DMS153 treated with DMSO at 0.1 percent for 48 hours (cell line): ENCODE measurements at regions not wholly inside any gene's neighbourhood (a gene's known extent, or its start where the extent isn't known, plus 50 kb on each side); places are given as distances from the start of the nearest gene placed in this dataset.

Experiments used
- DNase-seq: peaks from one replicate; lab custom pipeline; 2025; ENCODE audit not compliant: unreplicated experiment; lab: John Stamatoyannopoulos, UW

DNA sequence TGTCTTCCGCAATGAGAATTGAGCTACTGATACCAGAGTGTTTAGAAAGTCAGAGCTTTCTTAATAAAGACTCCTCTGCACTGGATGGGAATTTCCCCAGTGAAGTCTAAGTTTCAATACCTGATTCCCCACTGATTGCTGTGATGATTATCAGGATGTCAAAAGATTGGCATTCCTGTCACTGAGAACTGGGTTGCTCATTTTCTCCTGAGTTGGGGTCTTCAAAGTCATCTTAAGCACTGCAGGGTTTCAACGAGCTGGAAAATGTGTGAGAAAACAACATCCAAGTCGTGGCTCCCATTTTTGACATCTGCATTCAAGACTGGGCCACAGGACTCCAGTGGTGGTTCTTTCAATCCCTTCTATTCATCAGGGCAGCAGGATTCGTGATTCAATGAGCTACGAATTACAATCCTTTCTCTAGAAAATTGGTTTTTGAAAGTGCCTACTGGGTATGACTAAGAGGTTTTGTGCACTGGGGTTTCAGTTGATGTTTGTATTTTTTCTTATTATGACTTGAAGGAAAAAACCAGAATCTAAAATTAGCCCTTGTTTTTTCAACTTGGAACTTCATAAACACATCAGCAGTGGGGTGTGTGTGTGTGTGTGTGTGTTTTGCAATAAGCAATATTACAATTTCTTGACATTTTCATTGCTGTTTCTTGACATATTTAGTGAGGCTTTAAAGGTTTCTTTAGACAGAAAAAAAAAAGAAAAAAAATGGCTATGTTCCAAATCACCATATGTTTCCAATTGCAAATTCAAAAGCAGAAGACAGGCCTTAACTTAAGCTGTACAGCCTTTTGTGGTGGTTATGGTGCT lies 233.0 kb downstream of the FAM76B start:
- DNase-seq, result no peak

DNA sequence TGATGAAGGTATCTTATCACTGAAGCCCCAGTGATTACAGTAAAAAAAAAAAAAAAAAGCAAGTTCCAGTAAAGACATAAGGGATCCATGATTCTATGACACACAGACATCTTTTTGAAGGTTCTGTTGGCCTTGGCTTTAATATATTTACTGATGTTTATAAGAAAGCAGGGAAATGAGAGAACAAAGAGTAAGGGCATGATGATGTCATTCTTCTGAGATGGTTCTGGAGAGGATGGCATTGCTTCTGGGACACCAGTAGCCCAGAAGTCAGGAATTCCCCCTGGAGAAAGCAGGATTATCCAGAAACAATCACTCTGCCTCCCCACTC lies 233.6 kb downstream of the FAM76B start:
- DNase-seq, result no peak

DNA sequence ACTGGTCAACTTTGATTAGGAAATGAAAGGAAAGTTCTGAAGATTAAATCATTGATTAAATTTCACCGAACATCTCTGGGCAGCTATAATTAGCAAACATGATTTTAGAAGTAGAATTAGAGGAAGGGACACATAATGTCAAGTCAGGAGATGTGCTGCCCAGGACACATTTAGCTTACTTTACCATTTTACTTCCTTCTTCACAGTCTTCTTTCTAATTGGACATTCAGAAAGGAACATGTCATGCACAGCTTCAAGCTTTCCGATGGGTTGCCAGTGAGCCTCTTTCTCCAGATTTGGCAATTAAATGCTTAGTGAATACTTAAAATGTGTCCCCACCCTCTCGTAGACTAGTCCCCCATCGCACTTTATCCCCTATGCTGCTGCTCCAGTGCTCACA lies 234.7 kb downstream of the FAM76B start:
- DNase-seq, result no peak

DNA sequence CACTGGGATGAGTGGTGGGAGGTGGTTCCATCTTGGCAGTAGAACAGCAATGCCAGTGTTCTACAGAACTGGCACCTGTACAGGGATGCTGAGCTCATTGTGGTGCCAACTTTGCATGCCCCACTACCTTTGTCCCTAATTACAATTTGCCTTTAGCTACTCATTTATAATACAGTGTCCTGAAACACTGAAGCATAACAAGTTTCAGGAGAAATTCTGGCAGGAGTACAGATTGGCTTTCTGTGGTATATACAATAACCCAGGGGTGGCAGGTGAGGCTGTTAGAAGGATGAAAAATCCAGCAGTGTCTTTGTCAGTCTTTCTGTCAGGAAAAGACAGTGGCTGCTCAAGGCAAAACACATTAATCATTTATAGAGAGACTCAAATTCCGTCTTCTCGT lies 240.3 kb downstream of the FAM76B start:
- no peak for DNase-seq

DNA sequence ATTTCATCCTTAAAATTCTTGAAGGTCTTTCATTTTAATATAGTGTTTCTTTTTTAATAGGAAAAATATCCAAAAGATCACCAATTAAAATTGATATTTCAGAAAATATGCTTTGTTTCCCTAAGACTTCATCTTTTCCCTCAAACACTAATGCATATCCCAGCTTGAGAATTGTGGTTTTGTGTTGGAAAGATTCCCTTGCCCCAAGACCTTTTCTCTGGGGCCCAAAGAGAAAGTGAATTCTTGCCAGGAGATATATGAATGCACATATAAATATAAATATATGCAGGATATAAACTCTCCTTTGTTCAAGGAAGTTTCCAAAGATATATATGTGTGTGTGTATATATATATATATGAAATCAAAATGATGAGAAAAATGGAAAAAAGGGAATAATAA lies 241.2 kb downstream of the FAM76B start:
- no peak for DNase-seq

DNA sequence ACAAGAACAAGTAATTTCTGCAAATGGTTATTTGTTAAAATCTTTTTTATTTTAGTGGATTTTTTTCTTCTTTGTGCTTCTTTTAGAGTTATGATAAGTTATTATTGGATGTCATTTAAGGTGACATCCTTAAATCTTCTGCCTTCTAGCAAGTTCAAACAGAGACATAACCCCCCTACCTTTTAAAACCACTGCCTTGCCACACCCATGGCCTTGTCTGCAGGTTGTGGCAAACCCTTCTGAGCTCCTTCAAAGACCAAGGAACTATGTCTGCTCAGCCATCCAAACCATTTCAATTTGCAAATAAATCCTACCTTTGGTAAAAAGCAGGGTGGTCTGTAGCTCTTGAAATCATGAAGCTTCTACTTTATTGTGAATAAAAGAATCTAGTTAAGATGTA lies 241.6 kb downstream of the FAM76B start:
- no peak for DNase-seq

DNA sequence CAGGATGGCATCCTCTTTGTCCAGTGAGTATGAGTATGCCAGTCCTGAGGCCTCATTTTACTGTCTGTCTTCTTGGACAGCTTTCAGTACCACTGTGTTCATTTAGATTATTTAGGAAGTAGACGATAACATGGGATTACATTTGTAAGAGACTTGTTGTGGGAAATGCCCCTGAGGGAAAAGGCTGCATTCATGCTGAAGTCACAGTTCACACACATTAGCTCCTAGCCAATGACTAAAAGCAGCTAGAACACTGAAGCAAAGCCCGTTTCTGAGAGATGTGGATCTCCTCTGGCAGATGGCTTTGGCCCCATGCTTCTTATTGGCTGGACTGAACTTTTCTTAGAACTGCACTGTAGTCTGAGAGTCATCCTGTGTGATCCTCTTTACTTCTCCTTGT lies 242.4 kb downstream of the FAM76B start:
- DNase-seq, result no peak

DNA sequence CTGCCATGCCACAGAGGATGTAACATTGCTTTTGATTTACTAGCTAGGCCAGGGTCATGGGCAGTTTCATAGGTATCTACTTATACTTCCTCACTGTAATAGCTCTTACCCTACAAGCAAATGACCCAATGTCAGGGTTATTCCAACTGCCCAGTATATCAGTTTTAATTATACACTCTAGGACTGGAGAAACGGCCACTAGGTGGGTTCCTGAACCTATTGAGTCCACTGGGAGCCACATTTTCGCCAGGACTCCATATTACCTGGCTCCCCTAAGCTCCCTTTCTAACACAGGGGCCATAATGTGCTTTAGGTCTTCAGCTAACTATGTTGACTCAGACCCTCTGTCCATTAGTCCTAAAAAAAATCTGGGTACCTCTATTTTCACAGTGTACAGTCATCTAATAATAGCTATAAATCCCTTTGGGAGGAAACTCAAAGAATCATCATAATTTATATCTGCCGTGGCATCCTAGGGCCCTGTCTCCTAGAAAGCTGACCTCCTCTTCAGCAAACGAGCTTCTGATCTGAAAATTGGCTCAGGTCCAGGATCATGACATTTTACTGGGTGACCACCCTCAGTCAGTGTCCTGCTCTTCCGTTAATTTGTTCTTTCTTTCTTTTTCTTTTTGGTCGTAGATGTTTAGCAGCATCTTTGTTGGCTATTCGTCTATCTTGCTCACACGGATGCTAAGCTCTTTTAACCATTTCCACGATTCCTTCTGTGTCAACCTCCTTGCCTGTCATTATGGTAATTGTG lies 244.3 kb downstream of the FAM76B start:
- DNase-seq, result no peak

DNA sequence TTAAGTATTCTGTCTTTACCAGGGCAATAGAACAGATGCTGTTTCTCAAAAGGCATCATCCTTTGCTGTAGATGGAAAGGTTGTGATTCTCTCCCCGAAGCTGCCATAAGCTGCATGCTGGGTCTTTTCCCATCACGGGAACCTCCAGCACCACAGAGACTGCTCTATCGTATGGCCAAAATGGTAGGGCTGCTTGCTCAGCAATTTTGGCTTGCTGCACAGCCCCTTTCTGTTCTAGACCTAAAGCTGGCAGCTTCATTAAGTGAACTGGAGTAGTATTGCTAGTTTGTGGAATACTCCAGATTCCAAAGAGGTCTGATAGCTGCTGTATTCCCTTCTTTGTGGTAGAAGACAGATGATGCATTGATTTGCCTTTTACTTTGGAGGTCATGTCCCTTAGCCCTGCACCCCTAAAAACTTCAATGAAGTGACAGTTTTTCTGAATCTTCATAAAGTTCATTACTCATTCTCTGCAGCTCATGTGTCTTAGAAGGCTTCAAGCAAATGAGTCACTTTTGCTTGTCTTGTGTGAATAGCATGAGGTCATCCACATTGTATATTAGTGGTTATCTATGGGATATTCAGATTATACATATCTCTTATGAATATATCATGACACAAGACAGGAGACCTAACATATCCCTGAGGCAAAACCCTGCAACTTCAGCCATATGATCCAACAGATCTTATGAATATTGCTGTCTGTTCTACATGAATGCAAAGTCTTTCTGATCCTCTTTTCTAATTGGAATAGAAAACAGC lies 245.3 kb downstream of the FAM76B start:
- DNase-seq, result no peak

DNA sequence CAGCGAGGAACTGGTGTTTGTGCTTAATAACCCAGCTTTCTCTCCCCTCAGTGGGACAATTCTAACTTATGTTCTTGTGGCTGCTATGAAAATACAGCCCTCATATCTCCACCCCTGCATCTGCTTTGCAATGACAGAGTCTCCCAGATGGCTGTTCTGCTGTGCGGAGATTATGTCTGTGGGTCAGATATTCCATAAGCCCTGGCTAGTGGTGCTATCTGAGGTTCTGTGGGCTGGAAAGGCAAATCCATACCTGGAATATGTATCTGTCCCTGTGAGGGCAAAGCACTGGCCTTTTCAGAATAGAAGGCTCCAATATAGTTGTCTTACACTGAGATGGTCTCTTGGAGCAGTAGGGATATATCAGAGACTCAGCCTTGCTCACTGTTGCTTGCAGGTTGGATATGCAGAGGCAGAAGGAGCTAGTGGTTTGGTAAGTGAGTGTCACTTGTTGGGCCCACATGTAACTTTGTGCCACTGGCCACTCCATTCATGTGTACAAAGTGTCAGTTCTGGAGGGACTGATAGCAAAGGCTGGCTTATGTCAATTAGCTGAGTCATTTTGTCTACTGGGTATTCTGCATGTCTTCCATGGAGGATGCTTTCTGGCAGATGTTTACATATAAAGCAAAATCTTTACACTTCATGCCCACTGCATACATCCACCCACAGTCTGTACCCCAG lies 246.6 kb downstream of the FAM76B start:
- no peak for DNase-seq

DNA sequence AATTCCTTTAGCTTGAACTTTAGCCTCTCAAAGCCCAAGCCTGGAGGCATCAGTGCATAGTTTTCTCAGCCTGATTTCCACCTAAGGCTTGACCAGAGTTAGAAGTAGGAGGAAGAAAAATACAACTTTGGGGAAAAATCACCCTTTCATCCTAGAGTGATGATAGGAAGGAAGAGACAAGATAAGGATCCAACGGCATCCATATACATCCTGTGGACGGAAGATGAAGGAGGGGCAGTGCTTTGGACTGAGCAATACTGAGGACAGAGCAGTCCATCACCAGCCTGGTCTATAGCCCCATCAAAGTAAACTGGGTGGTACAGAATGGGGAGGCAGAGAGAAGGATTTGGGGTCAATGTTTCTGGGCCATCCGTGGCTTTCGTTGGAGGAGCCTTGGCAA lies 247.9 kb downstream of the FAM76B start:
- no peak for DNase-seq

DNA sequence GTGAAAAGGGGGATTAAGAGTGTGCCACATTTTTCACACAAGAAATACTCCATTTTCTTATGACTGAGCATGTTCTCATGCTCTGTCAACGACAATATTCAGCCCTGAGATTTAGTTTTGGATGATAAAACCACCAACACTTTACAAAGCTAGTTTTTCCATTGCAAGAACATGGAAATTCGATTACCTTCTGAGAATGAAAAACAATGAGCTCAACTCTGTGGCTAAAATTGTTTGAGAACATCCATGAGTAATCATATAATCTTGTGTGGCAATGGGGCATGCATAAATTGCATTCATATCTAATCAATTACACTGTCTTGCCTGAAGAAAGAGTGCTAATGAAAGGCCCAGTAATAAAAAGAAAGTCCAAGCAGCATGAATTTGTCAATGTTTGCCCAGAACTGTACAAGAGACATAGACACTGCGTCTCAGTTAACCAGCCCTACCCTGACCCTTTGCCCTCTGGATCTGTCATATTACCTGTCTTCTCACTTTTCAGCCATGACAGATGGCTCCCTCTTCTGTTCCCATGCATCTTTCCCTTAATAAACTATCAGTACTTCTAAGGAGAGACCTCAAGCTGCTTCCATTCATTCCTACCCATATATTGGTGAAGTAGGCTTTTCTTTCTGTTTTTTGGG lies 253.4 kb downstream of the FAM76B start:
- DNase-seq, result no peak

DNA sequence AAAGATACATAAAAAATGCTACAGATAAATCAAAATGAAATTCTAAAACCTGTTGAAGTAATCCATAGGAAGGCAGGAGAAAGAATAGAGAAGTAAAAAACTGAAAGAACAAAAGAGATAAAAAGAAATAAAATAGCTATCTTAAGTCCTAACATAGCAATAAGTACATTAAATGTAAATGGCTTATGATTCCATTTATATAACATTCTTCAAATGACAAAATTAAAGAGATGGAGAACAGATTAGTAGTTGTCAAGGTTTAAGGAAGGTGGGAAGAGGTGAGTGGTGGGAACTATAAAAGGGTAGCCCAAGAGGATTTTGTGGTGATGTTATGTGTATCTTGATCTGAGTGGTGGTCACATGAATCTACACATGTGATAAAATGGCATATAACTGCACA lies 254.8 kb downstream of the FAM76B start:
- no peak for DNase-seq

DNA sequence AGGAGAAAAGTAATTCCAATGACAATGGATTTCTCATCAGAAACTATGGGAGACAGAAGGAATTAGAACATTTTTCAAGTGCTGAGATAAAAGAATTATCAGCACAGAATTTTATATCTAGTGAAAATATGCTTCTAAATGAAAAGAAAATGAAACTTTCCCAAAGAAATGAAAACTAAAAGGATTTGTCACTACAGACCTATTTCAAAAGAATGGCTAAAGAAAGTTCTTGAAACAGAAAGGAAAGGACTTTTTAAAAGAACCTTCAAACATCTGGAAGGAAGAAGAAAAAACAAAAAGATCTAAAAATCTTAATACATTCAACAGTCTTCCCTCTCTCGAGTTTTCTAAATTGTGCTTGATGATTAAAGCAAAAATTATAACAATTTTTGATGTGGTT lies 255.4 kb downstream of the FAM76B start:
- DNase-seq, result no peak

DNA sequence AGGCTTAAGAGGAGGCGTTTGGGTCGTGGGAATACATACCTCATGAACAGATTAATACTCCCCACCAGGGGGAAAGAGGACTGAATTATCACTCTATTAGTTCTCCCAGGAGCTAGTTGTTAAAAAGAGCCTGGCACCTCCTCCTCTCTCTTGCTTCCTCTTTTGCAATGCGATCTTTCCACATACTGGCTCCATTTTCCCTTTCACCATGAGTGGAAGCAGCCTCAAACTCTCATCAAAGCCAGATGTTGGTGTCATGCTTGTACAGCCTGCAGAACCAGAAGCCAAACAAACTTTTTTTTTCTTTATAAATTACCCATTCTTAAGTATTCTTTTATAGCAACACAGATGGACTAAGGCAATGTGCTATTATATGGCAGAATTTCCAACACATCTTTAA lies 258.5 kb downstream of the FAM76B start:
- no peak for DNase-seq

DNA sequence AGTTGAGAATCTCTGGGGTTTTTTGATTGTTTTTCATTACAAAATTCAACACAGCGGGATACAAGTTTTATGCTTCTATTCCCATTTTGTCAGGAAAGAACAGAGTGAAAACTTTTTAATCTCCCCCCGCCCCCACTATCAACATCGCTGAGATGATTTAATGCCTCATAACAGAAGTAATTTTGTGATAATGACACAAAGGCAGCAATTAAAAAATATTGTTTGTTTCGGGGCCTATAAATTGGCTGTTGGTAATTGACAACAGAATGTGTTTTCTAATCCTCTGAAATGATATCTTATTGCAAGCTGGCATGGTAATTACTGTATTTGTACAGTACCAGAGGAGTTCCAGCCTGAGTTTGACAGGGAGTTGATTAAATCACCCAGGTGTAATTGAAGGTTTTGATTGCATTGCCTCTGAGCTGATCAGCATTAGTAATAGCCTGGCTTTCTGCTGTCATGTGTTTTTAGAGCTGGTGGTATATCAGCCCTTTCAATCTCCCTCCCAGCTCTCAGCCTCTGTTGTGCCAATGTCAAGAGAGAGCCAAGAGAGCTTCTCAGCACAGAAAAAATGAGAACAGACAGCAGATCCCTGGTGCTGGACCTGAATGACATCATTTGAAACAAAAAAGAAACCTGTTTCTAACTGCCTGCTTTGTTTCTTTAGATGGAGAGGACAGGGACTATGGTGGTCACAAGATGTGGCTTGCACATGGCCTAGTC lies 265.1 kb downstream of the FAM76B start:
- DNase-seq, result no peak

DNA sequence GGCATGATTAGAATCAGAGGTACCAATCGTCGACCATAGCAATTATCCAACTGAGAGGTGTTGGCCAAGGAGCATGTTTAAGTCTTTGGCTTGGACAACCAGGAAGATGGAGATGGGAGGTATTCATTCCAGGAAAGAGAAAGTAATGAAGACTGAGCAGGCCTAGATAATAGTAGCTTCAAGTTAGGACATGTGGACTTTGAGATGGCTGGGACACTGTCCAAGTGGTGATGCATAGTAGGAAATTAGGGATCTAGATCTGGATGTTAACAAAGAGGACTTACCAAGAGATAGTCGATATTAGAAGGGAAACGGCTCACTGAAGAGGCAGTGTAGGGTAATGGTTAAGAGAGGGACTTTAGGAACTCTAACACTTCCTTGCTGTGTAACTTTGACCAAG lies 266.7 kb downstream of the FAM76B start:
- no peak for DNase-seq

DNA sequence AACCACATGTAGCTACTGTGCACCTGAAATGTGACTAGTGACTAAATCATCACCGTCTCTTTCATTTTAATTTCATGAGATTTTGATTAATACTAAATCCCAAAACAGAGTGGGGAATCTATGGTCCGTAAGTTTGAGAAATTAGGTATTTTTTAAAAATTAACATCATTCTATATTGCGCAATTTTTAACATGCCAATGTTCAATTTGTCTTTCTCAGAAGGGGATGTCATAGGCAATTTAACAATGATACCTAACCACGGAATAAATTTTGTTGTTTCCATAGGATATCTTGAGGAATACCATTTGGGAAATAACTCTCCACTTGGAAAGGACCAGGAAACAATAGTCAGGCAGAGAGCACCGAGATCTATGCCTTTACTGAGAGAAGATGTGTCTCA lies 267.7 kb downstream of the FAM76B start:
- DNase-seq, result no peak

DNA sequence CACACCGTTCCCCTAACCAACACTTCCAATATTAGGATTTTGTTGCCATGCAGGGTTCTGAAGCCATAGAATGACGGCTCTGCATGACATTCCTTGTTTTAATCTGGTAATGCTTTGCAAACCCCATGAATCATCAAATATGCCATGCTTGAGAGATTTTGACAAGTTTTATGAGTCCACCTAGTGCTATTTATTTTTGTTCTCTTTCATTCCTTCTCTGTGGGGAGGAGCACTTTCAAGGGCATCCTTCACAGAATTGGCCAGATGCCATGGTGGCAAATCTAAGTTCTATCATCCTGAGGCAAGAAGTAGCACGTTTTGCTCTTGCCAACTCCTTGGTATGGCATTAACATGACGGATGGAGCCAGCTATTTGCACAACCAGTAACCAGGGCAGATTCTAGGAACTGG lies 268.4 kb downstream of the FAM76B start:
- DNase-seq, result no peak
